Activated CD8-positive, alpha-beta T cell treated with anti-CD3 and anti-CD28 coated beads, Interleukin-2, amount 10 ng/mL, durations not matched to agents 7 days and 5 days (primary cell): ENCODE measurements at regions not wholly inside any gene's neighbourhood (a gene's known extent, or its start where the extent isn't known, plus 50 kb on each side); places are given as distances from the start of the nearest gene placed in this dataset.
"Not testable (repeated sequence)": the region's sequence is repeated elsewhere in the genome, so short reads cannot be mapped to it uniquely, and the experiment has no call there.

Experiments
- ATAC-seq: fragments of 150-1000 bp; cut with Tn5 transposase; one replicate; pipeline ENCODE4 v1.10.0; 2021; ENCODE audit warnings: moderate library complexity
- CTCF ChIA-PET: fragments of 350-600 bp; sonication (Branson Sonifier 250); formaldehyde crosslinking; loops from one replicate; lab custom pipeline; 2021; ENCODE audit warnings: antibody characterized with exemption; lab: Charles Lee
- POLR2A ChIA-PET: fragments of 350-600 bp; sonication (Branson Sonifier 250); formaldehyde crosslinking; loops from one replicate; lab custom pipeline; 2021; ENCODE audit warnings: antibody characterized with exemption; lab: Charles Lee
- DNase-seq: peaks from one replicate; pipeline ENCODE4 v3.0.0-alpha.2; 2020
- H3K27ac Mint-ChIP-seq: one replicate; pipeline ENCODE4 v1.8.0; 2021; ENCODE audit warnings: mild to moderate bottlenecking, mixed read lengths
- H3K27me3 Mint-ChIP-seq: one replicate; pipeline ENCODE4 v1.8.0; 2021; ENCODE audit warnings: low read depth, mixed read lengths
- H3K36me3 Mint-ChIP-seq: one replicate; pipeline ENCODE4 v1.8.0; 2021; ENCODE audit warnings: low read depth, mixed read lengths
- H3K4me1 Mint-ChIP-seq: one replicate; pipeline ENCODE4 v1.8.0; 2021; ENCODE audit warnings: low read depth, mixed read lengths
- H3K4me3 Mint-ChIP-seq: one replicate; pipeline ENCODE4 v1.8.0; 2021; ENCODE audit warnings: mild to moderate bottlenecking, mixed read lengths
- H3K9me3 Mint-ChIP-seq: one replicate; pipeline ENCODE4 v1.8.0; 2022; ENCODE audit warnings: mixed read lengths; ENCODE audit not compliant: insufficient read depth

- H3K4me1 Mint-ChIP-seq = no peaks in the 10 kb centered on the region
These were observed 119.2 kb downstream of the CYP26B1 start for GRCh38 chr2:72028351-72028995.

GRCh38 chr2:72027426-72028161 is 120.1 kb downstream of the CYP26B1 start:
- no peaks in the 10 kb centered on the region for H3K27me3 Mint-ChIP-seq
- H3K9me3 Mint-ChIP-seq = no peaks in the 10 kb centered on the region
- H3K4me3 Mint-ChIP-seq = no peak overlapping the region
- no peaks in the 10 kb centered on the region for H3K4me1 Mint-ChIP-seq
- ChIA-PET CTCF (no interaction called here), POLR2A (no interaction called here)
- ATAC-seq = no peak
- H3K36me3 Mint-ChIP-seq = no peaks in the 10 kb centered on the region
- no peak overlapping the region for H3K27ac Mint-ChIP-seq
- DNase-seq = peak; percentile 5

More at GRCh38 chr2:72028351-72028995, 119.2 kb downstream of the CYP26B1 start:
- DNase-seq (no peak), ATAC-seq (no peak)
- Mint-ChIP-seq H3K36me3 (no peaks in the 10 kb centered on the region), H3K4me3 (no peak overlapping the region), H3K27ac (no peak overlapping the region), H3K9me3 (no peaks in the 10 kb centered on the region), H3K27me3 (no peaks in the 10 kb centered on the region)
- POLR2A ChIA-PET = no interaction called here
- CTCF ChIA-PET = no interaction called here

DNA sequence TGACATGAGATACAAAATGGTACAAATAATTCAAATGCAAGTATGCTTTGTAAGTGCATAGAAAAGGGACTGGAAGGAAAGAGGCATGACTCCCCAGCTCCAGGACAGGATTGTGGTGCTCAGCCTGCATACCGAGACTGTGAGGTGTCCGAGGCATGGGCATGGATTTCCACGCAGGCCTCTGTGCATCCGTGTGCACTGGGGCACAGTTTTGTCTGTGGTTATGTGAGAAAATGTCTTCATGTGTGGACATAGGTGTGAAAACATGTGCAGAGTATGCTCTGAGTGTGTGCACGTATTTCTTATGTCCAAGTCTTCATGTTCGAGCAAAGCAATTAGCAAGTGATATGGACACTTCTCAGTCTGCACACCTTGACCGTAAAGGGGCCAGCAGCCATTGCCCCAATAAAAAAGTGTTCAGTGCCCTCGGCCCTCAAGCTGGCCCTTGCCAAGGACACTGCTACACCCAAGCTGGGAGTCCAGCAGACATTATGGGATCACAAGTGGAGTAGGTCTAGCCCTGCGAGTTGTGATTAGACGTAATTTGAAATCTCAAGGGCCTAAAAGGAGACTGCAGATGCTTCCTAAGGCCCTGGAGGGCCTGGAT is 120.7 kb downstream of the CYP26B1 start:
- DNase-seq (no peak), ATAC-seq (no peak)
- no peak overlapping the region for H3K4me3 Mint-ChIP-seq
- H3K36me3 Mint-ChIP-seq = no peaks in the 10 kb centered on the region
- H3K27me3 Mint-ChIP-seq = no peaks in the 10 kb centered on the region
- CTCF ChIA-PET = no interaction called here
- H3K27ac Mint-ChIP-seq = no peak overlapping the region
- H3K4me1 Mint-ChIP-seq = no peaks in the 10 kb centered on the region
- no peaks in the 10 kb centered on the region for H3K9me3 Mint-ChIP-seq
- POLR2A ChIA-PET = no interaction called here

GRCh38 chr2:72024451-72025175 is 123.0 kb downstream of the CYP26B1 start:
- no peak for ATAC-seq
- Mint-ChIP-seq H3K27ac (no peak overlapping the region), H3K4me1 (no peaks in the 10 kb centered on the region), H3K27me3 (no peaks in the 10 kb centered on the region), H3K36me3 (no peaks in the 10 kb centered on the region), H3K4me3 (no peak overlapping the region), H3K9me3 (no peaks in the 10 kb centered on the region)
- POLR2A ChIA-PET = no interaction called here
- CTCF ChIA-PET = no interaction called here
- DNase-seq = no peak

DNA sequence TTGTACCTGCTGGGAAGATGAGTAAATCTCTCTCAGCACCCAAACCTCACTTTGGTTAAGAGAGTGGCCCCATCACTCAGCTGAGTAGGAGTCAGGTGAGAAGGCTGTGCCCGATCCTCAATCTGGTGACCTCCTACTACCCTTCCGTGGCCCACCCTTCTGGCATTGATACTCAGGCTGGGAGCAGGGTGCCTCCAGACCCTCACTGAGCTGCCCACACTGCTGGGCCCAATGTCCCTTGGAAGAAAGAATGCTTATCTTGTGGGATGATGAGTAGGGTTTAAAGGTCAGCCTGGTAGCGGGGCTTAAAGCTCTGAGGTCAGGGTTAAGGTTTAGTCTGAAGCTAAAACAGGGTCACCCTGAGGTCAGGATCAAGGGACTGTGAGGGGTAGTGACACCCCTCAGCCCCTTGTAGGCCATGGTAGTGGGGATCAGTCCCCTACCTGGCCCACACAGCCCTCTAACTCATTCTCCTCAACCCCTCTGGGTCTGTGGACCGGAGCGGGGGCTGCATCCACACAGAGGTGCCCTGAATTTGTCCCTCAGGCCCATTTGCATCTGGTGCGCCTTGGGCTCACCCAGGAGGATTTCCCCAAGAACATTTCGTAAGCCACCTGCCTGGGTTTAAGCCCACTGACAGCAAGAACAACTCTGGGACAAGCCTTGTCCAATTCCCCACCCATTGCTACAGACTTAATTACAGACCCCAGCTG is 123.8 kb downstream of the CYP26B1 start:
- Mint-ChIP-seq H3K4me3 (no peak overlapping the region), H3K4me1 (no peaks in the 10 kb centered on the region), H3K9me3 (no peaks in the 10 kb centered on the region), H3K36me3 (no peaks in the 10 kb centered on the region), H3K27me3 (no peaks in the 10 kb centered on the region), H3K27ac (no peak overlapping the region)
- ATAC-seq (no peak), DNase-seq (no peak)
- ChIA-PET POLR2A (no interaction called here), CTCF (no interaction called here)

GRCh38 chr2:72021371-72021770 is 126.3 kb downstream of the CYP26B1 start:
- CTCF ChIA-PET, H3K36me3 Mint-ChIP-seq, DNase-seq, H3K4me1 Mint-ChIP-seq, H3K27me3 Mint-ChIP-seq, ATAC-seq, POLR2A ChIA-PET, H3K4me3 Mint-ChIP-seq, H3K9me3 Mint-ChIP-seq, H3K27ac Mint-ChIP-seq: not testable (repeated sequence)

DNA sequence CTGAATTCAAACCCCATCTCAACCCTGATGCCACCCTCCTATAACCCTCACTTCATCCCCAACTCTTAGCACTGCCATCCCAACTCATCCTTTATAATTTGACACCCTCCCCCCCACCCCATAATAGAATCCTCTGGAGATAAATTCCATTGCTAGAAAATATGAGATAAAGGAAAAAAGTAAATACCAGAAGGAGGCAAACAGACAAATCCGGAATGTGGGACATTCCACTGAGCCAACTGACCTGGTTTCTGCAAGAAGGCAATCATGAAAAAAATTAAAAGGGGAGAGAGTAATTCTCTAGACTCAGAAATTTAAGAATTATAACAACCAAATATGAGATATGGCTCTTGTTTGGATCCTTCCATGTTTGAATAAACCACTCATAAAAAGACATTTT is 132.4 kb downstream of the CYP26B1 start:
- H3K4me1 Mint-ChIP-seq = no peaks in the 10 kb centered on the region
- no peak overlapping the region for H3K4me3 Mint-ChIP-seq
- no peak overlapping the region for H3K27ac Mint-ChIP-seq
- POLR2A ChIA-PET = no interaction called here
- no peak for ATAC-seq
- no peaks in the 10 kb centered on the region for H3K27me3 Mint-ChIP-seq
- CTCF ChIA-PET = interaction anchor here (0.6 kb wide), 1 partner anchor 465 kb away, joined by 3 read pairs; no protein-coding TSS in a partner anchor
- no peak for DNase-seq
- H3K9me3 Mint-ChIP-seq = no peaks in the 10 kb centered on the region
- H3K36me3 Mint-ChIP-seq = no peaks in the 10 kb centered on the region

DNA sequence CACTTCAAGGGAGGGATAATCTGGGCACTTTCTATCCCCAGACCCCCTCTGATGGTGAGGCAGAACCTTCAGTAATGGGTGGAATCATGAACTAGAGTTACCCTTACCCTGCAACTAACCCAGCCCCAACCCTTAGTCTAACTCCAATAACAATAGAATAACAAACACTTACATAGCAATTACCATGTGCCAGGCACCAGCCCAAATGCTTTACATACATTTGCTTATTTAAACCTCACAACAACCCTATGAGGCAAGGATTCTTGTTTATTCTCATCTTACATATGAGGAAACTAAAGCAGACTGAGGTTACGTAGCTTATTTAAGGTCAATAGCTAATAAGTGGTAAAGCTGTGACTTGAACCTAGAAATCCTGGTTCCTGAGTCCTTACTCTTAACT is 132.8 kb downstream of the CYP26B1 start:
- POLR2A ChIA-PET = no interaction called here
- Mint-ChIP-seq H3K36me3 (no peaks in the 10 kb centered on the region), H3K27ac (no peak overlapping the region), H3K27me3 (no peaks in the 10 kb centered on the region), H3K4me3 (no peak overlapping the region), H3K4me1 (no peaks in the 10 kb centered on the region), H3K9me3 (no peaks in the 10 kb centered on the region)
- ATAC-seq (no peak), DNase-seq (no peak)
- CTCF ChIA-PET = no interaction called here

DNA sequence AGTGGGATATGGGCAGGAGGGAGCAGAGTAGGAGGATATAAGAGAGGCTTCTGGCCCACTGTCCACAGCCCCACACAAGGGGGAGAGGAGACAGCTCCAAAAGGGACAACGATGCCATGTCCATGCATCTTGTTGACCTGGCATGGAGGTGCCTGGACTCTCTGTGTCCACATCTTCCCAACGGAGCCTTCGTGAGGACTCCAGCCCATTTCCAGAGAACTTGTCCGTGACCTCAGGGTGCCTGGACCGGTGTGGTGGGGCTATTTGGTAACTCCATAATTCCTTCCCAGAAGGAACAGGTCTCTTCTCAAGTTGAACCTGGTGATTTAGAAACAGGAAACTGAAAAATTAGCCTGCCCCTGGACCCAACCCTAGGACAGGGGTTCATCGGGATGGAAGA is 133.9 kb downstream of the CYP26B1 start:
- DNase-seq (no peak), ATAC-seq (no peak)
- Mint-ChIP-seq H3K9me3 (no peaks in the 10 kb centered on the region), H3K36me3 (no peaks in the 10 kb centered on the region), H3K27me3 (no peaks in the 10 kb centered on the region), H3K4me3 (no peak overlapping the region), H3K27ac (no peak overlapping the region), H3K4me1 (no peaks in the 10 kb centered on the region)
- ChIA-PET POLR2A (no interaction called here), CTCF (no interaction called here)

- H3K27me3 Mint-ChIP-seq = no peaks in the 10 kb centered on the region
- no peak overlapping the region for H3K4me3 Mint-ChIP-seq
- no peaks in the 10 kb centered on the region for H3K9me3 Mint-ChIP-seq
- H3K36me3 Mint-ChIP-seq = no peaks in the 10 kb centered on the region
- no peak for DNase-seq
- H3K4me1 Mint-ChIP-seq = no peaks in the 10 kb centered on the region
- POLR2A ChIA-PET = no interaction called here
- ATAC-seq = no peak
- CTCF ChIA-PET = no interaction called here
- H3K27ac Mint-ChIP-seq = no peak overlapping the region
These were observed 134.6 kb downstream of the CYP26B1 start for GRCh38 chr2:72012886-72013574.

GRCh38 chr2:72011791-72012190 is 135.9 kb downstream of the CYP26B1 start:
- H3K4me1 Mint-ChIP-seq = no peaks in the 10 kb centered on the region
- CTCF ChIA-PET = no interaction called here
- POLR2A ChIA-PET = no interaction called here
- H3K27ac Mint-ChIP-seq = no peak overlapping the region
- no peaks in the 10 kb centered on the region for H3K27me3 Mint-ChIP-seq
- ATAC-seq (no peak), DNase-seq (no peak)
- no peaks in the 10 kb centered on the region for H3K36me3 Mint-ChIP-seq
- H3K9me3 Mint-ChIP-seq = no peaks in the 10 kb centered on the region
- H3K4me3 Mint-ChIP-seq = no peak overlapping the region
